Neural progenitor cell (in vitro differentiated cells): ENCODE measurements at regions not wholly inside any gene's neighbourhood (a gene's known extent, or its start where the extent isn't known, plus 50 kb on each side); places are given as distances from the start of the nearest gene placed in this dataset.

Experiments used
- DNase-seq: peaks from one replicate; pipeline ENCODE4 v3.0.0-alpha.2; 2016; ENCODE audit warnings: low spot score
- H2AFZ ChIP-seq: fragments of 200-600 bp; sonication (generic); replicated peaks from 2 replicates; pipeline ENCODE4 v1.6.1; 2016; ENCODE audit warnings: antibody characterized with exemption
- H3F3A ChIP-seq: fragments of 200-600 bp; sonication (generic); 2 replicates; pipeline ENCODE4 v1.6.1; 2016; ENCODE audit warnings: antibody characterized with exemption, low read depth
- H3K27ac ChIP-seq: fragments of 200-600 bp; sonication (generic); 2 replicates; pipeline ENCODE4 v1.5.1; 2016; ENCODE audit warnings: mild to moderate bottlenecking
- H3K27me3 ChIP-seq: fragments of 200-600 bp; sonication (generic); 2 replicates; pipeline ENCODE4 v1.6.1; 2016; ENCODE audit warnings: mild to moderate bottlenecking, moderate library complexity
- H3K36me3 ChIP-seq: fragments of 200-600 bp; sonication (generic); 2 replicates; pipeline ENCODE4 v1.5.1; 2016
- H3K4me1 ChIP-seq: fragments of 200-600 bp; sonication (generic); 2 replicates; pipeline ENCODE4 v1.6.1; 2016; ENCODE audit warnings: mixed run types
- H3K4me2 ChIP-seq: fragments of 200-600 bp; sonication (generic); 2 replicates; pipeline ENCODE4 v1.6.1; 2016
- H3K4me3 ChIP-seq: fragments of 200-600 bp; sonication (generic); 2 replicates; pipeline ENCODE4 v1.5.1; 2016
- H3K79me2 ChIP-seq: fragments of 200-600 bp; sonication (generic); 2 replicates; pipeline ENCODE4 v1.6.1; 2016; ENCODE audit warnings: low read depth
- H3K9ac ChIP-seq: fragments of 200-600 bp; sonication (generic); 2 replicates; pipeline ENCODE4 v1.6.1; 2016
- H3K9me3 ChIP-seq: fragments of 200-600 bp; sonication (generic); 2 replicates; pipeline ENCODE4 v1.5.1; 2016; ENCODE audit warnings: low read depth
- H4K20me1 ChIP-seq: fragments of 200-600 bp; sonication (generic); 2 replicates; pipeline ENCODE4 v1.6.1; 2016; ENCODE audit warnings: low read depth
- H3K27ac Mint-ChIP-seq: 3 replicates; pipeline ENCODE4 v1.8.0; 2021; ENCODE audit warnings: mixed read lengths
- H3K27me3 Mint-ChIP-seq: 2 replicates; pipeline ENCODE4 v1.8.0; 2022; ENCODE audit warnings: low read depth, mild to moderate bottlenecking, inconsistent platforms, moderate library complexity, mixed read lengths; ENCODE audit not compliant: insufficient read depth
- H3K36me3 Mint-ChIP-seq: 3 replicates; pipeline ENCODE4 v1.8.0; 2021; ENCODE audit warnings: mixed read lengths
- H3K4me1 Mint-ChIP-seq: 3 replicates; pipeline ENCODE4 v1.8.0; 2021; ENCODE audit warnings: mixed read lengths
- H3K4me3 Mint-ChIP-seq: 3 replicates; pipeline ENCODE4 v1.8.0; 2021; ENCODE audit warnings: mild to moderate bottlenecking, moderate library complexity, mixed read lengths
- H3K9me3 Mint-ChIP-seq: 3 replicates; pipeline ENCODE4 v1.8.0; 2020; ENCODE audit warnings: mixed read lengths
- CTCF ChIP-seq: fragments of 200-600 bp; sonication (generic); IDR thresholded peaks from 2 replicates; pipeline ENCODE4 v1.5.1; 2017; ENCODE audit warnings: antibody characterized with exemption, mild to moderate bottlenecking
- EZH2 ChIP-seq: fragments of 200-600 bp; sonication (generic); IDR thresholded peaks from 2 replicates; pipeline ENCODE4 v1.6.1; 2017; ENCODE audit warnings: antibody characterized with exemption, mild to moderate bottlenecking, moderate library complexity
- EZH2phosphoT487 ChIP-seq: fragments of 200-600 bp; sonication (generic); IDR thresholded peaks from 2 replicates; pipeline ENCODE4 v1.6.1; 2017; ENCODE audit warnings: antibody characterized with exemption

- Mint-ChIP-seq H3K27ac (no peak overlapping the region), H3K4me1 (no peaks in the 10 kb centered on the region), H3K9me3 (no peaks in the 10 kb centered on the region), H3K4me3 (no peak overlapping the region), H3K27me3 (no peaks in the 10 kb centered on the region), H3K36me3 (no peaks in the 10 kb centered on the region)
- H3F3A ChIP-seq = no peaks in the 10 kb centered on the region
- no peak overlapping the region for H3K4me3 ChIP-seq
- no peaks in the 10 kb centered on the region for H3K79me2 ChIP-seq
- H2AFZ ChIP-seq = no peak overlapping the region
- no peak overlapping the region for H3K4me2 ChIP-seq
- peaks cover 3% of the 10 kb centered on the region for H3K9me3 ChIP-seq
- no peak for DNase-seq
- no peak for TF ChIP-seq EZH2phosphoT487
- TF ChIP-seq EZH2 = no peak
- TF ChIP-seq CTCF = no peak
- no peaks in the 10 kb centered on the region for H3K36me3 ChIP-seq
- no peak overlapping the region for H3K27ac ChIP-seq
- H4K20me1 ChIP-seq = no peaks in the 10 kb centered on the region
- no peaks in the 10 kb centered on the region for H3K27me3 ChIP-seq
- no peak overlapping the region for H3K9ac ChIP-seq
- no peaks in the 10 kb centered on the region for H3K4me1 ChIP-seq
Observed at GRCh38 chrX:99722094-99722493, 688.0 kb downstream of the PCDH19 start.

GRCh38 chrX:99719140-99719539 is 690.9 kb downstream of the PCDH19 start:
- DNase-seq = no peak
- Histone ChIP-seq H2AFZ (no peak overlapping the region), H4K20me1 (no peaks in the 10 kb centered on the region), H3K9ac (no peak overlapping the region), H3F3A (no peaks in the 10 kb centered on the region), H3K27ac (no peak overlapping the region), H3K79me2 (no peaks in the 10 kb centered on the region), H3K4me3 (no peak overlapping the region), H3K36me3 (no peaks in the 10 kb centered on the region), H3K27me3 (no peaks in the 10 kb centered on the region), H3K4me2 (no peak overlapping the region), H3K9me3 (peaks cover 3% of the 10 kb centered on the region), H3K4me1 (no peaks in the 10 kb centered on the region)
- no peaks in the 10 kb centered on the region for H3K27me3 Mint-ChIP-seq
- no peaks in the 10 kb centered on the region for H3K36me3 Mint-ChIP-seq
- TF ChIP-seq CTCF (no peak), EZH2 (no peak), EZH2phosphoT487 (no peak)
- H3K27ac Mint-ChIP-seq = no peak overlapping the region
- H3K4me1 Mint-ChIP-seq = no peaks in the 10 kb centered on the region
- H3K4me3 Mint-ChIP-seq = no peak overlapping the region
- H3K9me3 Mint-ChIP-seq = no peaks in the 10 kb centered on the region

GRCh38 chrX:99717716-99718115 is 692.4 kb downstream of the PCDH19 start:
- Histone ChIP-seq H3K4me3 (no peak overlapping the region), H3K9me3 (peaks cover 4% of the 10 kb centered on the region), H3K27me3 (no peaks in the 10 kb centered on the region), H3K4me2 (no peak overlapping the region), H3K27ac (no peak overlapping the region), H4K20me1 (no peaks in the 10 kb centered on the region), H3K79me2 (no peaks in the 10 kb centered on the region), H2AFZ (no peak overlapping the region), H3K4me1 (no peaks in the 10 kb centered on the region), H3K9ac (no peak overlapping the region), H3F3A (no peaks in the 10 kb centered on the region), H3K36me3 (no peaks in the 10 kb centered on the region)
- Mint-ChIP-seq H3K27me3 (no peaks in the 10 kb centered on the region), H3K36me3 (no peaks in the 10 kb centered on the region), H3K9me3 (no peaks in the 10 kb centered on the region), H3K27ac (no peak overlapping the region), H3K4me3 (no peak overlapping the region), H3K4me1 (no peaks in the 10 kb centered on the region)
- TF ChIP-seq EZH2 (no peak), CTCF (no peak), EZH2phosphoT487 (no peak)
- no peak for DNase-seq

- Mint-ChIP-seq H3K4me3 (no peak overlapping the region), H3K27ac (no peak overlapping the region), H3K9me3 (peaks cover 2% of the 10 kb centered on the region), H3K27me3 (no peaks in the 10 kb centered on the region), H3K36me3 (no peaks in the 10 kb centered on the region), H3K4me1 (no peaks in the 10 kb centered on the region)
- no peak overlapping the region for H3K9ac ChIP-seq
- no peak overlapping the region for H3K4me3 ChIP-seq
- H3K4me1 ChIP-seq = no peaks in the 10 kb centered on the region
- no peaks in the 10 kb centered on the region for H3K27me3 ChIP-seq
- no peak overlapping the region for H2AFZ ChIP-seq
- H3K9me3 ChIP-seq = peaks cover 17% of the 10 kb centered on the region
- no peaks in the 10 kb centered on the region for H4K20me1 ChIP-seq
- H3K36me3 ChIP-seq = no peaks in the 10 kb centered on the region
- TF ChIP-seq EZH2 (no peak), EZH2phosphoT487 (no peak)
- no peaks in the 10 kb centered on the region for H3K79me2 ChIP-seq
- H3K27ac ChIP-seq = no peak overlapping the region
- no peak overlapping the region for H3K4me2 ChIP-seq
- no peaks in the 10 kb centered on the region for H3F3A ChIP-seq
- DNase-seq = no peak
Observed at GRCh38 chrX:99705701-99706100, 704.4 kb downstream of the PCDH19 start.
